ENCODE measurements at regions not wholly inside any gene's neighbourhood (a gene's known extent, or its start where the extent isn't known, plus 50 kb on each side); places are given as distances from the start of the nearest gene placed in this dataset.

DNA sequence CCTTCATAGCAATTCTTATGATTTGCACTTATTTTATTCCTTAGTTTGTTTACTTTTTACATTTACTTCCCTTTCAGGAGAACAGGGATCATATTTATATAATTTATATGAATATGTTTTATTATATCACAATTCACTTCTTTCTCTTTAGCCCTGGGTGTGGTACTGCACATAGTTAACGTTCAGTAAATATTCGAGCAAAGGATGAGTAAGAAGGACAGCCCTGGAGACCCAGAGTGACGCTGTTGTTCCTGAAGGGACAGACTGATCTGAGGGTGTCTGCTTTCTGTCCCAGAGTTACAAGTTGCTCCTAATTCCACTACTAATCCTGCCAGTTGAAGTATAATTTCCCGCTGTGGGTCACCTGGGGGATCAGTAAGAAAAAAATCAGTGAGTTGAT is 366.1 kb downstream of the DMRT2 start:
- DNase-seq (ENCODE audit: low read depth in 2 of 2), result no peak

DNA sequence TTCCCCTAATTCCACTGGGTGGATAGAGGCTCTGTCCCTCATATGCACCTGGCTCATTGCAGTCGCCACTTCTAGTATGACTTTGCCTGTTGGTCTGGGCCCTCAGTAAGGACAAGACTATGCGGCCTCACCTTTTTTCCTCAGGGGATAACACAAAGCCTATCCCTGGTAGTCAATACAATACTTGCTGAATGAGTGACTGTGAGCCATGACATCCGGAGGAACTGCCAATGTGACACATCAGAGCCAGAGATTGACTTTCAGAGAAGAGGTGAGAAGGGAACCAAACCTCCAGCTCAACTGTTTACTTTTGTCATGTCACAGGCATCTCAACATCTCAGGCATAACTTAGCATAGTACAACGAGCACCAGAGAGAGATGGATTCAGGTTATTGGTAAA is 371.3 kb downstream of the DMRT2 start:
- DNase-seq (ENCODE audit: low read depth in 2 of 2), result no peak

GRCh38 chr9:1427875-1428274 is 377.7 kb downstream of the DMRT2 start:
- no peak for DNase-seq (ENCODE audit: low read depth in 2 of 2)

DNA sequence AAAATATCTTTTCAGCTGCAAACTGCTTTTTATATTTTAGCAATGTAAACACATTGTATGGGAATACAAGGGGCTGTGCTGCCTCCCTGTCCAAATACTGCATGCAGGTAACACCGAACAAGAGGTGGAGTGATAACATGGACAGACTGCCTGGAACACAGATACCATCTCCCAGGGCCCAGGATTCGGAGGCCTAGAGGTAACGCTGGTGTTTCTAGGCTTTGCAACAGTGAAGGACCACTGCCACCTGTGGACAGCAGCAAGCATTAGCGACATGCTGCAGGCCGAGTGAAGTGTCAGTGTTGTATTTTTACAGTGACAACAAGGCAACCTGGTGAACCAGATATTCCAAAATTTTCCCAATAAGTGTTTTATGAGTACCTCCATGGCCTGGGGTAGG is 379.1 kb downstream of the DMRT2 start:
- no peak for DNase-seq (ENCODE audit: low read depth in 2 of 2)

DNA sequence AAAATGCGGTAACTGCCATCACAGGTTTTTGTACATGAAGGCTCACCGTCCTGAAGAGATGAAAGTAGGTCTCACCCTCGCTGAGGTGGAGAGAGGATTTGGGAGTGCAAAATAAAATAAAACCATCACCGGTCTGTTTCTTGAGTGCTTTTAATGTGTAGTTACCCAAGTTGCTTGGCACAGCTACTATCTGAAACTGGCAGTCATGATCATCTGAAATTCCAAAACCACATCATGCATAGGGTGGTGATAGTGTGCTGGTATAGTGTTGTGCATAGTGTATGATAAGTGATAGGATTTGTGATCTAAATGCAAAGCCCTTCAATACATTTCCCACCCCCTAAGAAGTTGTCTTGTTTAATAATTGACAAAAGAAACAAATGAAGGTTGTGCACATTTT is 381.3 kb downstream of the DMRT2 start:
- DNase-seq (ENCODE audit: low read depth in 2 of 2), result no peak

DNA sequence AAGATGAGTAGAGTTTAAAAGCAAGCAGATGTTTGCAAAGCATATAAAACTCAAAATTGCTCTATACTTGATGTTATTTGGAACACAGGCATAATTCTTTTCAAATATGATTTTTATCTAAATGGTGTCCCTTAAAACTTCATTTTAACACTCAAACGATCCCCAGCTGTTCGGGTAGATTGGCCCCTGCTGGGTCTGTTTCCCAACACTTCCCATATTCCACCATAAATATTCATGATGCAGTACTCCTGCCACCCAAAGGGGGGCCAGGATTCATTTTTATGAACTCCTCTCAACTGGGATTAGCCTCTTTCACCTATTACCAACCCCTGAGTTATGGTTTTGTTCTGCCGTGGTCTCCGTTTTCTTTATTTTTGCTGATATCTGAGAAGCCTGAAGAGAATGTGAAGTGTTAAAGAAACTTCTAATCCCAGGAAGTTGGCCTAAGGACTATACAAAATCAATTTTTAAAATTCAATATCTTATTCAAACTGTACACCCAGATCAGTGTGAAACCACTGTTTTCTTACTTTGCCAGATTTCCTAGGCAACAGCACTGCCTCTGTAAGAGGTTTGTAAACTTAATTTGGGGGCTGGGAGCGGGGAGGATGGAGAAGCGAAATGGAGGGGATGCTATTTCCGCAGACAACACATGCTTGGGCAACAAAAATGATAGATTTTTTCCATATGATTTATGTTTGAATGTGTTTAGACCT is 384.1 kb downstream of the DMRT2 start:
- DNase-seq (ENCODE audit: low read depth in 2 of 2), result no peak

DNA sequence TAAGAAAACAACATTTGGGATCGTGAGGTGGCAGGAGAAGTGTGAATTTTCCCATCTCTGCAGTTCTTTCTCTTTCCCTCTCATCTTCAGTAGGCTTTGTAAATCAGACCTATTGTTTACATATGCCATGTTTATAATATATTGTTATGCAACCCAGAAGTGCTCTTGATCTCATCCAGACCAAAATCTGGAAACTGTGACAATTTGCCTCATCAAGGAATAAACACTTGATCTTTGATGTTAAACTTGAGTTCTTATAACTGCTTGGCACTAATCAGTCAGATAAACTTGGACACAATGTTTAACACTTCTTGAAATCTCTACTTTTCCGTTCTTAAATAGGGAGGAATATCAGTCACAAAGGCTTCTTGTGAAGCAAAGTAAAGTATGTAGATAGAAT is 384.7 kb downstream of the DMRT2 start:
- DNase-seq (ENCODE audit: low read depth in 2 of 2), result no peak

GRCh38 chr9:1440256-1440655 is 390.1 kb downstream of the DMRT2 start:
- DNase-seq (ENCODE audit: low read depth in 2 of 2), result no peak

DNA sequence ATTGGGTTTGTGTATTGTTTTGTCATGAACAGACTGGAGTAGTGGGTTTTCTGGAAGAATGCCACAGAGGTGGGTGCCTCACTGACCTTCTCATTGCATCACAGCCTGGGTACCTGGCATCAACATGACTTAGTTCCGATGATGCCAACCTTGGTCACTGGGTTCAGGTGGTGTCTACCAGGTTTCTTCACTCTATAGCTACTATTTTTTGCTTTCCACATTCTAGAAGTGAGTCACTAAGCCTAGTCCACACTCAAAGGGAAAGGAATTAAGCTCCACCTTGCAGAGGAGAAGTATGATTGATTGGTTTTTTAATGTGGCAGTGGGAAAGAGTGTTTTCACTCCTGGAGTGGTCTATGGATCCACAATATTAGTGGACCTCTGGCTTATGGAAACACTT is 391.9 kb downstream of the DMRT2 start:
- no peak for DNase-seq (ENCODE audit: low read depth in 2 of 2)

- no peak for DNase-seq (ENCODE audit: low read depth in 2 of 2)
Observed at GRCh38 chr9:1443450-1443849, 393.3 kb downstream of the DMRT2 start.

DNA sequence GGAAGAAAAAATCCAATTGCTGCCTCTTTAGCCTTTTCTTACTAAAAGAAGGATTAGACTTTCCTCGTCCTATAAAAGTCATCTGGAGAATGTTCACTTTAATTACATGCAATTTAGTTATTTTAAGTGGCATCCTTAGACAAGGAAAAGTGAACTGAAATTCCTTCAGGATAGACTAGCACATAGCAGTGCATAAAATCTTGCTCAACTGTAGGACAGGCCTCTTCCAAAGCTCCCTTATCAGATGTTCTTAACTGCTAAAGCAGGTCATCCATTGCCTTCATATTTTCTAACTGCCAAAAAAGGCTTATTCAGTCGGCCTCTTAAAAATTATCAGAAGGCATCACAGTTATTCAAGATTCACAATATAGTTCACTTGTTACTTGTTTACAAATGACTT is 396.5 kb downstream of the DMRT2 start:
- DNase-seq (ENCODE audit: low read depth in 2 of 2), result no peak

GRCh38 chr9:1453636-1454035 is 403.5 kb downstream of the DMRT2 start:
- DNase-seq (ENCODE audit: low read depth in 2 of 2), result no peak

DNA sequence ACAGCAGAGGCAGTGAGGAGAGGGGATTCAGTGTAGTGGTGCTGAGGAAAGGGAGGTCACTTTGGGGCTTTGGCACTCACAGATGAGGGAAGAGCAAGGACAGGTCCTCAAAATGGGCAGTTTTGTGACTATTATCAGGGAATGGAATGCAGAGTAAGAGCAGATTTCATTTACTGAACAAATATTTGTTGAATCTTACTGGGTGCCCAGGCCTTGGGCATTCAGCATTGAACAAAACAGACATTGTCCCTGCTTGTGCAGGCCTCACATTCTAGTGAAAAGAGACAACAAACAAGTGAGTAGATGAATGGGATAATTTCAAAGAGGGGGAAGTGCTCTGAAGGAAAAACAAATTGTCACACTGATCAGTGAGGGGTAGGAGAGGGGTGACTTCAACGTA is 404.1 kb downstream of the DMRT2 start:
- no peak for DNase-seq (ENCODE audit: low read depth in 2 of 2)

GRCh38 chr9:1454616-1455347 is 404.6 kb downstream of the DMRT2 start:
- no peak for DNase-seq (ENCODE audit: low read depth in 2 of 2)

DNA sequence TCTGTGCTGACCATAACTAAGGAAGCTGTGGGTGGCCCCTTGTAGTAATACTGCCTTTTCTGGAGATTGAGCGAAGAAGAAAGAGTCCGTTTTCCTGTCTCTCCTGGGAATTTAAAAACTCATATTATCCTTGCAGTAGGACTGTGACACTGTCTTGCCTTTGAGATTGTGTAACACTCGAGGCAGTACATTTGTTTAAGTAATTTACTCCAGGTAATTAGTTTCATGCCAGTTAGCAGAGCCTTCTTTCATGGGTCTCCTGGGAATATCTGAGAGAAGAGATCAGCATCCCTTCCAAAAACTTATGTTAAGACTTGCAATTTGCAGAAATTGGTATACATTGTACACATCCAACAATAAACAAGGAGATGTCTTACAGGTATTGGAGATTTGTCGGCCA is 405.6 kb downstream of the DMRT2 start:
- DNase-seq (ENCODE audit: low read depth in 2 of 2), result no peak

- DNase-seq (ENCODE audit: low read depth in 2 of 2), result no peak
Observed at GRCh38 chr9:1456301-1457024, 406.3 kb downstream of the DMRT2 start.

GRCh38 chr9:1457460-1457859 is 407.3 kb downstream of the DMRT2 start:
- no peak for DNase-seq (ENCODE audit: low read depth in 2 of 2)

GRCh38 chr9:1458503-1458902 is 408.3 kb downstream of the DMRT2 start:
- DNase-seq (ENCODE audit: low read depth in 2 of 2), result peak in 1 of 2 donors; percentile 6

GRCh38 chr9:1460143-1460769 is 410.1 kb downstream of the DMRT2 start:
- DNase-seq (ENCODE audit: low read depth in 2 of 2), result no peak

DNA sequence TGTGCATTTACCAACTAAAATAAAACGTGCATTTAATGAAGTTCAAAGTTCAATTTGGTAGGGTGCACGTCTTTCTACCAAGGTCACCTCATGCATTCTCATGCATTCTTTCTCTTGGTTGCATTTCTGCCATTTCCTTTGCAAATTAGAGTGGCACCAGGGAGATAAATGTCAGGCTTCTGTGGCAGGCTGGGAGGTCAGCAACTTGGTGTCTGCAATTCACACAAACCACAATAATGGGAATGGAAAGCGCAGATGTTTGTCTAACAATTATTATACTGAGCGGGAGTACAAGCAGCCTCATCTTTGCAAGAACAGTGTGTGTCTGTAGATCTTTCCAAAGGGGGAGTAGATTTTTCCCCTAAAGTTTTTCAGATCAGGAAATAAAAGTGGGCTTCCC is 411.7 kb downstream of the DMRT2 start:
- no peak for DNase-seq (ENCODE audit: low read depth in 2 of 2)

DNA sequence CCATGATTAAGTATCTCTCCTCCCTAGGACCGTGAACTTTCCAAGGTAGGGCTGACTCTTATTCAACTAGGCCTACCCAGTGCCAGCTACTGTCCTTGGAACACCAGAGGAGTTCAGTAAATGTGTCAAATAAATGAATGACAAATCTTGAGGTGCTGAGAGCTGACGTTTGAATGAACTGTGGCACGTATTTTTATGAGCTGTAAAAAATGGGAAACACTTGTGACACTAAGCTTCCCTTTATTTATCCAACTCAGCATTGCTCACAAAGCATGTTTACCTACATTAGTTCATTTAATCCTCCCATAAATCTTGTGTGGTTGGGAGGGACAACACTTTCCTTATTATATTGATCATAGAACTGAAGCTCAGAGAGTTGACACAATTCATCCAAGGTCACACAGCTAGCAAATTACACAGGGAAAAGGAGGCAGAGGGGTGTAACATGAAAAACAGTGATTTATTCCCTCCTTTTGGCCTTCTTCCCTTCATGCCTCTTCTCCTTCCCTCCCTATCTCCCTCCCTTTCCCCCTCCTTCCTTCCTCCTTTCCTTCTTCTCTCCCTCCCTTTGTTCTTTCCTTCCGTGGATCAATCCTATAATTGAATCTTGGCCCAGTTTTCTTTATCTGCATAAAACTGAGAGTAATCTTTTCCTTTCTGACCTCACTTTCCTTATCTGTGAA is 412.6 kb downstream of the DMRT2 start:
- DNase-seq (ENCODE audit: low read depth in 2 of 2), result no peak

DNA sequence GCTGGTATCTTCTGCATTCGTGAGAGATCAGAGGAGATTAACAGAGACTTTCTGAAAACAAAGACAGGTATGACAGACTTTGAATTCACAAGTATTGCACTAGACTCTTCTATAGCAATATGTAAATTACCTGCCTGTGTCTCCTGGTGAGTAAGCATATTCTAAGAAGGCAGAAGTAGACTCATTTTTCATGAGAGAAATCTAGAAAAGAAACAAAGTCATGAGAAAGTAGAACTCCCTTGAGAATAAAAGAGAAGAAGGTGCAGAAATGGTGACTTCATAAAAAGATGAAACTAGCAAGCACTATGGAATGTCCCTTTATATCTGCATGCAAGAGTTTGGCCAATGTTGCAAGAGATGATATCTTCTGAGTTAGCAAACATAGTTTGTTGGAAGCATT is 419.8 kb downstream of the DMRT2 start:
- DNase-seq (ENCODE audit: low read depth in 2 of 2), result no peak
